ENCODE measurements at regions not wholly inside any gene's neighbourhood (a gene's known extent, or its start where the extent isn't known, plus 50 kb on each side); places are given as distances from the start of the nearest gene placed in this dataset.

GRCh38 chr7:45235905-45236304 lies 78.3 kb downstream of the RAMP3 start:
- TF ChIP-seq CTCF (conservative IDR thresholded peaks at IDR 0.05; ENCODE audit: low read length), result no peak
- no peak for TF ChIP-seq EZH2phosphoT487 (IDR thresholded peaks at IDR 0.05; ENCODE audit: borderline replicate concordance)
